Liver (tissue), 8 donors: ENCODE measurements at regions not wholly inside any gene's neighbourhood (a gene's known extent, or its start where the extent isn't known, plus 50 kb on each side); places are given as distances from the start of the nearest gene placed in this dataset.

Experiments
- DNase-seq: peaks from one replicate; pipeline ENCODE4 v3.0.0-alpha.2; 2017; ENCODE audit warnings: low spot score
- H3K27ac ChIP-seq, 2 donors: one replicate each; pipeline ENCODE4 v1.7.0; 2013; ENCODE audit warnings: inconsistent platforms in 2 of 2, low read length in 2 of 2, control low read depth in 1 of 2, low read depth in 1 of 2, mild to moderate bottlenecking in 1 of 2
- H3K27me3 ChIP-seq, 4 donors: one replicate each; pipeline versions ENCODE4 v1.6.1 to v1.7.0; 2013; ENCODE audit warnings: low read length in 3 of 4, inconsistent platforms in 1 of 4, mild to moderate bottlenecking in 1 of 4, moderate library complexity in 1 of 4; ENCODE audit not compliant: control insufficient read depth in 4 of 4, insufficient read depth in 4 of 4
- H3K36me3 ChIP-seq, 4 donors: one replicate each; pipeline versions ENCODE4 v1.6.1 to v1.7.0; 2013; ENCODE audit warnings: low read length in 3 of 4, mild to moderate bottlenecking in 3 of 4, low read depth in 1 of 4, moderate library complexity in 1 of 4; ENCODE audit not compliant: control insufficient read depth in 4 of 4, insufficient read depth in 3 of 4
- H3K4me1 ChIP-seq, 4 donors: one replicate each; pipeline versions ENCODE4 v1.6.1 to v1.7.0; 2013; ENCODE audit warnings: low read length in 3 of 4, mild to moderate bottlenecking in 3 of 4, moderate library complexity in 1 of 4; ENCODE audit not compliant: control insufficient read depth in 4 of 4, insufficient read depth in 4 of 4
- H3K4me3 ChIP-seq, 3 donors: one replicate each; pipeline versions ENCODE4 v1.6.1 to v1.7.0; 2013; ENCODE audit warnings: low read length in 3 of 3, control low read depth in 1 of 3, low read depth in 1 of 3, mild to moderate bottlenecking in 1 of 3
- H3K9ac ChIP-seq, 2 donors: one replicate each; pipeline ENCODE4 v1.7.0; 2013; ENCODE audit warnings: low read length in 2 of 2, mild to moderate bottlenecking in 2 of 2, moderate library complexity in 2 of 2, control low read depth in 1 of 2, low read depth in 1 of 2
- H3K9me3 ChIP-seq, 4 donors: one replicate each; pipeline versions ENCODE4 v1.6.1 to v1.7.0; 2013; ENCODE audit warnings: low read length in 3 of 4; ENCODE audit not compliant: control insufficient read depth in 4 of 4
- EGR1 ChIP-seq, 2 donors: IDR thresholded peaks; 2 replicates each; pipeline ENCODE4 v1.6.1; 2016 to 2018; ENCODE audit warnings: antibody characterized with exemption in 2 of 2, low read depth in 2 of 2
- FOXA1 ChIP-seq: IDR thresholded peaks from 2 replicates; pipeline ENCODE4 v1.6.1; 2016; ENCODE audit warnings: antibody characterized with exemption
- FOXA2 ChIP-seq: IDR thresholded peaks from 2 replicates; pipeline ENCODE4 v1.6.1; 2016; ENCODE audit warnings: antibody characterized with exemption
- GABPA ChIP-seq, 2 donors: IDR thresholded peaks in 1 of 2; conservative IDR thresholded peaks in 1 of 2; 2 replicates each; pipeline ENCODE4 v1.6.1; 2016; ENCODE audit warnings: antibody characterized with exemption in 2 of 2, mild to moderate bottlenecking in 1 of 2, moderate library complexity in 1 of 2
- HNF4A ChIP-seq, 2 donors: conservative IDR thresholded peaks; 2 replicates each; pipeline ENCODE4 v1.6.1; 2016; ENCODE audit warnings: antibody characterized with exemption in 2 of 2, mild to moderate bottlenecking in 2 of 2
- HNF4G ChIP-seq: IDR thresholded peaks from 2 replicates; pipeline ENCODE4 v1.6.1; 2016; ENCODE audit warnings: antibody characterized with exemption
- JUND ChIP-seq, 2 donors: IDR thresholded peaks; 2 replicates each; pipeline ENCODE4 v1.6.1; 2016; ENCODE audit warnings: antibody characterized with exemption in 2 of 2
- NR2F2 ChIP-seq: IDR thresholded peaks from 2 replicates; pipeline ENCODE4 v1.6.1; 2016; ENCODE audit warnings: antibody characterized with exemption
- RAD21 ChIP-seq, 2 donors: IDR thresholded peaks; 2 replicates each; pipeline ENCODE4 v1.6.1; 2016; ENCODE audit warnings: antibody characterized with exemption in 2 of 2, mild to moderate bottlenecking in 2 of 2
- RXRA ChIP-seq, 2 donors: IDR thresholded peaks; 2 replicates each; pipeline ENCODE4 v1.6.1; 2017 to 2018; ENCODE audit warnings: antibody characterized with exemption in 2 of 2, mild to moderate bottlenecking in 1 of 2
- SP1 ChIP-seq: IDR thresholded peaks from 2 replicates; pipeline ENCODE4 v1.6.1; 2018; ENCODE audit warnings: antibody characterized with exemption, mild to moderate bottlenecking
- TAF1 ChIP-seq: conservative IDR thresholded peaks from 2 replicates; pipeline ENCODE4 v1.6.1; 2016; ENCODE audit warnings: antibody characterized with exemption, mild to moderate bottlenecking
- YY1 ChIP-seq: IDR thresholded peaks from 2 replicates; pipeline ENCODE4 v1.6.1; 2016; ENCODE audit warnings: antibody characterized with exemption, mild to moderate bottlenecking
- ZBTB33 ChIP-seq: IDR thresholded peaks from 2 replicates; pipeline ENCODE4 v1.6.1; 2016; ENCODE audit warnings: antibody characterized with exemption
- WGBS: extraction: QIAGEN DNeasy Blood & Tissue Kit; methylation state at CpG from one replicate; pipeline ENCODE4 v1.1.7; 2013; 5-methylcytosine and 5-hydroxymethylcytosine counted together
- TF ChIP-seq, protein P1 (sequence below): IDR thresholded peaks from 2 replicates; pipeline ENCODE4 v1.6.1; 2016; ENCODE audit warnings: antibody characterized with exemption
- TF ChIP-seq, protein P2 (sequence below): IDR thresholded peaks from 2 replicates; pipeline ENCODE4 v1.6.1; 2016; ENCODE audit warnings: antibody characterized with exemption, mild to moderate bottlenecking
- TF ChIP-seq, protein P3 (sequence below): IDR thresholded peaks from 2 replicates; pipeline ENCODE4 v1.6.1; 2016; ENCODE audit warnings: antibody characterized with exemption
- TF ChIP-seq, protein P4 (sequence below): fragments of 150-350 bp; IDR thresholded peaks from 2 replicates; pipeline ENCODE4 v1.5.1; 2017; ENCODE audit warnings: improper control_type of control experiment, low read depth, low read length; ENCODE audit not compliant: missing input control
- donor health status: healthy.
- donor health status: healthy.
- donor health status: healthy.
- donor health status: healthy.
- donor health status: healthy.

DNA sequence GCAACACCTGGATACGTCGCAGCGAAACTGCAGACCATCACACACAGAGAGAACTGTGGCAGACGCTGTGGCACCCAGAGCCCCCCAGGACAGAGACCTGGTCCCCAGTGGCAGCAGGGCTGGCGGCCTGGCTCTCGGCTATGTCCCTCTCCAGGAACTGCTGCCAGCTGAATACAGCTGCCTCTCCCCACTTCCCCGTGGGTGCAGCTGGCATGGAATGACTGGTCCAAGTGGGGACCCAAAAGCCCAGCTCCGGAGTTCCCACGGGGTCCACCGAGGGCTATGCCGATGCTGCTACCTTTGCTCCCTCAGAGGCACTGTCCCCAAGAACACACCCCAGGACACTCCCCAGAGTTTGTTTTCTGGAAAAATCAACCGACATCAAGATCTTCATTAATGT, 67.8 kb upstream of the GATA2 start:
- 89% methylated on average over 12 of the region's 12 CpGs for WGBS
- H3K27me3 ChIP-seq: peaks cover 0 to 14% (median 0%) of the 10 kb centered on the region in 4 donors
- H3K4me1 ChIP-seq: no peaks in the 10 kb centered on the region
- H3K9me3 ChIP-seq: no peaks in the 10 kb centered on the region
- no peak for DNase-seq
- no peaks in the 10 kb centered on the region for H3K36me3 ChIP-seq
- H3K4me3 ChIP-seq: no peak overlapping the region
- no peak overlapping the region for H3K27ac ChIP-seq
- TF ChIP-seq JUND (IDR thresholded peaks at IDR 0.05) (no peak), FOXA1 (no peak), GABPA (IDR thresholded peaks at IDR 0.05 in 1 of 2, conservative IDR thresholded peaks at IDR 0.05 in 1 of 2) (no peak), EGR1 (IDR thresholded peaks at IDR 0.05; ENCODE audit: low read depth in 2 of 2) (no peak), HNF4G (no peak)
- H3K9ac ChIP-seq: no peak overlapping the region

DNA sequence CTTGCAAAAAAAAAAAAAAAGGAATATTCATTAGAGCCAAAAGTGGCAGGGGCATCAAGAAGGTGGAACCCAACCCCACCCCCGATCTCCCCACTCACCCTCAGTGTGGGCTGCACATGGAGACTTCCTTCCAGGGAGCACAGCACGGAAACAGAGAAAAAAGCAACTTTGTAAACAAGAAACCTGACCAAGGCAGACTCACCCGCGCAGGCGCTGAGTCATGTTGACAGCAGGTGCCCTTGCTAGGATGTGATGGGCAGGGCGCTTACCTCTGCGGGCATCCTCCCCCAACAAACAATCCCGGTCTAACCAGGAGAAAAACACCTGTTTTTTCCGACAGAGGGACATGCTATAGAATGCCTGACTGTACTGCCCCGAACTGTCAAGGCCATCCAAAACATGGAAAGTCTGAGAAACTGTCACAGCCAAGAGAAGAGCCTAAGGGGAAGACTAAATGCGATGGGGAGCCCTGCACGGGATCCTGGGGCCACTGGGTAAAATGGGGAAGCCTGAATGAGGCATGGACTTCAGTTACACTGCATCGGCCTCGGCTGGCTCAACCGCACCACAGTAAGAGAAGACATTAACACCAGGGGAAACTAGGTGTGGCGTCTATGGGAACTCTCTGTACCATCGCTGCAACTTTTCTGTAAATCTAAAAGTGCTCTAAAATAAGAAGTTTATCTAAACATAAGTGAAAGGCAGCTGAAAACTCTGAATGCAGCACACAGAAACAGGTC, 66.7 kb upstream of the GATA2 start:
- Histone ChIP-seq H3K9me3 (no peaks in the 10 kb centered on the region), H3K27me3 (peaks cover 0 to 14% (median 0%) of the 10 kb centered on the region in 4 donors), H3K36me3 (no peaks in the 10 kb centered on the region), H3K4me1 (no peaks in the 10 kb centered on the region), H3K4me3 (no peak overlapping the region), H3K27ac (no peak overlapping the region), H3K9ac (no peak overlapping the region)
- DNase-seq: no peak
- TF ChIP-seq YY1 (no peak), RXRA (IDR thresholded peaks at IDR 0.05) (no peak), HNF4G (no peak), TAF1 (no peak), RAD21 (IDR thresholded peaks at IDR 0.05) (no peak), JUND (IDR thresholded peaks at IDR 0.05) (no peak), SP1 (no peak), ZBTB33 (no peak), HNF4A (conservative IDR thresholded peaks at IDR 0.05) (no peak), EGR1 (IDR thresholded peaks at IDR 0.05; ENCODE audit: low read depth in 2 of 2) (no peak), NR2F2 (no peak), GABPA (IDR thresholded peaks at IDR 0.05 in 1 of 2, conservative IDR thresholded peaks at IDR 0.05 in 1 of 2) (no peak), FOXA1 (no peak), FOXA2 (no peak)
- TF ChIP-seq, protein P1, sequence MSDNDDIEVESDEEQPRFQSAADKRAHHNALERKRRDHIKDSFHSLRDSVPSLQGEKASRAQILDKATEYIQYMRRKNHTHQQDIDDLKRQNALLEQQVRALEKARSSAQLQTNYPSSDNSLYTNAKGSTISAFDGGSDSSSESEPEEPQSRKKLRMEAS: no peak
- TF ChIP-seq, protein P2, sequence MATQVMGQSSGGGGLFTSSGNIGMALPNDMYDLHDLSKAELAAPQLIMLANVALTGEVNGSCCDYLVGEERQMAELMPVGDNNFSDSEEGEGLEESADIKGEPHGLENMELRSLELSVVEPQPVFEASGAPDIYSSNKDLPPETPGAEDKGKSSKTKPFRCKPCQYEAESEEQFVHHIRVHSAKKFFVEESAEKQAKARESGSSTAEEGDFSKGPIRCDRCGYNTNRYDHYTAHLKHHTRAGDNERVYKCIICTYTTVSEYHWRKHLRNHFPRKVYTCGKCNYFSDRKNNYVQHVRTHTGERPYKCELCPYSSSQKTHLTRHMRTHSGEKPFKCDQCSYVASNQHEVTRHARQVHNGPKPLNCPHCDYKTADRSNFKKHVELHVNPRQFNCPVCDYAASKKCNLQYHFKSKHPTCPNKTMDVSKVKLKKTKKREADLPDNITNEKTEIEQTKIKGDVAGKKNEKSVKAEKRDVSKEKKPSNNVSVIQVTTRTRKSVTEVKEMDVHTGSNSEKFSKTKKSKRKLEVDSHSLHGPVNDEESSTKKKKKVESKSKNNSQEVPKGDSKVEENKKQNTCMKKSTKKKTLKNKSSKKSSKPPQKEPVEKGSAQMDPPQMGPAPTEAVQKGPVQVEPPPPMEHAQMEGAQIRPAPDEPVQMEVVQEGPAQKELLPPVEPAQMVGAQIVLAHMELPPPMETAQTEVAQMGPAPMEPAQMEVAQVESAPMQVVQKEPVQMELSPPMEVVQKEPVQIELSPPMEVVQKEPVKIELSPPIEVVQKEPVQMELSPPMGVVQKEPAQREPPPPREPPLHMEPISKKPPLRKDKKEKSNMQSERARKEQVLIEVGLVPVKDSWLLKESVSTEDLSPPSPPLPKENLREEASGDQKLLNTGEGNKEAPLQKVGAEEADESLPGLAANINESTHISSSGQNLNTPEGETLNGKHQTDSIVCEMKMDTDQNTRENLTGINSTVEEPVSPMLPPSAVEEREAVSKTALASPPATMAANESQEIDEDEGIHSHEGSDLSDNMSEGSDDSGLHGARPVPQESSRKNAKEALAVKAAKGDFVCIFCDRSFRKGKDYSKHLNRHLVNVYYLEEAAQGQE: no peak
- TF ChIP-seq, protein P3, sequence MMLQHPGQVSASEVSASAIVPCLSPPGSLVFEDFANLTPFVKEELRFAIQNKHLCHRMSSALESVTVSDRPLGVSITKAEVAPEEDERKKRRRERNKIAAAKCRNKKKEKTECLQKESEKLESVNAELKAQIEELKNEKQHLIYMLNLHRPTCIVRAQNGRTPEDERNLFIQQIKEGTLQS: no peak
- TF ChIP-seq, protein P4, sequence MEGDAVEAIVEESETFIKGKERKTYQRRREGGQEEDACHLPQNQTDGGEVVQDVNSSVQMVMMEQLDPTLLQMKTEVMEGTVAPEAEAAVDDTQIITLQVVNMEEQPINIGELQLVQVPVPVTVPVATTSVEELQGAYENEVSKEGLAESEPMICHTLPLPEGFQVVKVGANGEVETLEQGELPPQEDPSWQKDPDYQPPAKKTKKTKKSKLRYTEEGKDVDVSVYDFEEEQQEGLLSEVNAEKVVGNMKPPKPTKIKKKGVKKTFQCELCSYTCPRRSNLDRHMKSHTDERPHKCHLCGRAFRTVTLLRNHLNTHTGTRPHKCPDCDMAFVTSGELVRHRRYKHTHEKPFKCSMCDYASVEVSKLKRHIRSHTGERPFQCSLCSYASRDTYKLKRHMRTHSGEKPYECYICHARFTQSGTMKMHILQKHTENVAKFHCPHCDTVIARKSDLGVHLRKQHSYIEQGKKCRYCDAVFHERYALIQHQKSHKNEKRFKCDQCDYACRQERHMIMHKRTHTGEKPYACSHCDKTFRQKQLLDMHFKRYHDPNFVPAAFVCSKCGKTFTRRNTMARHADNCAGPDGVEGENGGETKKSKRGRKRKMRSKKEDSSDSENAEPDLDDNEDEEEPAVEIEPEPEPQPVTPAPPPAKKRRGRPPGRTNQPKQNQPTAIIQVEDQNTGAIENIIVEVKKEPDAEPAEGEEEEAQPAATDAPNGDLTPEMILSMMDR: no peak
- WGBS: 50% methylated on average over 17 of the region's 17 CpGs
